NCI-H146 treated with DMSO at 0.1 percent for 48 hours (cell line): ENCODE measurements at regions not wholly inside any gene's neighbourhood (a gene's known extent, or its start where the extent isn't known, plus 50 kb on each side); places are given as distances from the start of the nearest gene placed in this dataset.
"Not testable (repeated sequence)": the region's sequence is repeated elsewhere in the genome, so short reads cannot be mapped to it uniquely, and the experiment has no call there.

Source experiments
- DNase-seq: peaks from one replicate; lab custom pipeline; 2025; ENCODE audit not compliant: unreplicated experiment; lab: John Stamatoyannopoulos, UW

DNA sequence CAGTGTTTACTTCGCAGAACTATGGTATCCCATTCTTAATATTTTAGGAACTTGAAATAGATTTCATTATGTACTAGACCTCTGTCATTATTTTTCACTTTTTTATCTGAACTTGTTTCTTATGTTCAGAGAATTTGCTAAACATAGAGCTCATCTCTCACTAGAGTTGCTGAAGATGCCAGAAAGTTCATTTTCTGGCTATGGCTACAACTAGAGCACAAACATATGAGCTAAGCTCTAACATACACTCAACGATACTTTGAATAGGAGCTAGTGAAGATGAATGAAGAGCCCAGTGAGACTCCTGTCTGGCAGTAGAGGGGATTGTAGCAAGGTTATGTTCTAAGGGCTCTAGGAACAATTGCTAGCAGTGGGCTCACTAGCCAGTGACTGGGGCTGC is 582.2 kb downstream of the KIF4B start:
- DNase-seq, result no peak

DNA sequence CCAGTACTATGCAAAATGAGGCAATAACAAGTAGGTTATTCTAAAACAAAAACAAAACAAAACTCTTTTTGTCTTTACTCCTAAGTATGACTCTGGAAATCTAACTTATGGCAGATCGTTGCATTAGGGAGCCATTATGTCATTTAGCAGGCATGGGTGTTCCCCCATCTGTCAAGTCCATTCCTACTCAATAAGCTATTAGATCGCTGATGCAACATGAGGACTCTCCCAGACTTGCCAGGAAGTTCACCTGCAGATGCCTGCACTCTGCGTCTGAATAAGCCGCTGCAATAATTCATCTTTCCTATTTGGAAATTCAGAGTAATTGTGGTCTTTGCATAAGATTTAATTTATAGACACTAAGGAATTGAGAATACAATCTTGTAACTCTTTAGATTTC is 585.0 kb downstream of the KIF4B start:
- no peak for DNase-seq

DNA sequence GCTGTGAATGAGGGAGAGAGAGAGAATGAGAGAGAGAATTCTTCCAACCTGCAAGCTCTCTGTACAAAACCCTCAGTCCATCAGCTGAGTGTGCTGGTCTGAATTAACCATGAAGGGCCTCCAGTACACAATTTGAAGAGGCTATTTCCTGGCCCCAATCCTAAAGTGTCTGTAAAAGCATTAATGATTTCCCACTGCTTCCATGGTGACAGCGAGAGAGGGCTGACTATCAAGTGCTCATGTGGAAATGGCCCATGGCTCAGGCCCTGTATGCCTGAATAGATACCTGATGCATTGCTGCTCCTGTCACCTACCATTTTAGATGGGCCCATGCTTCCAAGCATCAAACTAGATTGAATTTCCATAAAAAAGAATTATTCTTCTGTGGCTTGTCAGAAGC is 592.4 kb downstream of the KIF4B start:
- no peak for DNase-seq

DNA sequence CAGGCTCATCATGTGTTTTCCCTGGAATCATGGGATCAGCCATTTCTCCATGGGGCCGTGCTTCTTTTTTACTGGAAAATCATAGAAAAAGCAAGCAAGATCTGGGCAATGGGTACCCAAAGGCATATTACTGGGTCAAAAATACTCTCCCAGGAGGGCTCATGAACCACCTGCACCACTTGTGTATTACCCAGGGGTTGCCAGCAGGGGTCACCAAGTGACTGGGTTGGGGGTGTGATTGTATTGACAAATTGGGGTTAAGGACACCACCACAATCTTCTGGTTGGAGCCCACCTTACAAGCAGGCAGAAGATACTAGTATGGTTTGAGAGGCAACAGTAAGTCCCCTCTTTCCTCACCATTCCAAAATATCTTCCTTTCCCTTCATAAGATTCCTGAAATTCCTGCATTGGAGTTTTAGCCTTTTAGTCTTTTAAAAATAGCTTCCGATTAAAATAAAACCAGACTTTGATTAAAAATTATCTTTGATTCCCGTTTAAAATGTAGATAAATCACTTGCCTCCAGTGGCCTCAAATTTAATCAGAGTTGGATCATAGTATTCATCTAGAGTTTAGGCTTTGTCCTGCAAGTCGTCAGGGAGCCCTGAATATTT is 603.3 kb downstream of the KIF4B start:
- DNase-seq, result no peak

DNA sequence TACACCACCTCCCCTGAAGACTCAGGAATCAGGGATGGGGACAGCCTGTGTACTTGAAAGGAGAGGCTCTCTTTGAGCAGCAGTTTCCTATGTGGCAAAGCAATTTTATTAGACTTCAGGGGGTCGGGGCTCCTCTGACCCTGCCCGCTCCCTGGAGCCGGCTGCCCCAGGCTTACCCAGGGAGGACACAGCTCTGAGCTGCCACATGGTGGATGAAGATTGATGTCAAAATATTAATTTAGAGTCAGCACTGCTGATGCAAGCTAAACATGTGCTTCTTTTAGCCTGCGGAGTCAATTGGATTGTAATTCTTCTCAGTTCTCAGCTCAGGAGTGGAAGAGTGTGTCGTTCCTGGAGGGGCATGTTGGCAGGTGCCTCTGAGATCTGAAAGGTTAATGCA is 606.1 kb downstream of the KIF4B start:
- no peak for DNase-seq

DNA sequence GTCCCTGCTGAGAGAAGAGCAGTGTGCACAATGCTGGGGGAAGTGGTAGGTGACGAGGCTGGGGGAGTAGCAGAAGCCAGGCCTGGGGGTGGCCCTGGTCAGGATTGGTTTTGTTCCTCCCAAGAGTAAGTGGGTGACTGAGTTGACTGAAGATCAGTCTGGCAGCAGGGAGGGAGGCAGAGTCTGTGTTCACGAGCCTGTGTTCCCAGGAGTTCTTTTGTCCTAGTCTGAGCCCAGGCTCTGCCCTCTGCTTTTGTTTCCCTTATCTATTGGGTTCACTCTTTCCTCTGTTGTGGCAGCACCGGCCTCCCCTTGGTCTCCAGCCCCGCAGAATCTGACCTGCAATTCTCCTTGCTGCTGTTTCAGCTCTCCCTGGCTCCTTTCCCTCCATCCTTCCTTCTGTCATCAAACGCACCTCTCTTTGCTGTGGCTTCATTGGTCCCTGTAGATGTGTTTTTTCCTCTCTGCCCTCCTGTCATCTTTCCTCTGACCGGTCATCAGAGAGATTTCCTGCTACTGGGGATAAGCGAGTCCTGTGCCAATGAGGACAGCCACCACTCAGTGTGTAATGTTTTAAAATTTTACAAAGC is 607.4 kb downstream of the KIF4B start:
- DNase-seq, result no peak

DNA sequence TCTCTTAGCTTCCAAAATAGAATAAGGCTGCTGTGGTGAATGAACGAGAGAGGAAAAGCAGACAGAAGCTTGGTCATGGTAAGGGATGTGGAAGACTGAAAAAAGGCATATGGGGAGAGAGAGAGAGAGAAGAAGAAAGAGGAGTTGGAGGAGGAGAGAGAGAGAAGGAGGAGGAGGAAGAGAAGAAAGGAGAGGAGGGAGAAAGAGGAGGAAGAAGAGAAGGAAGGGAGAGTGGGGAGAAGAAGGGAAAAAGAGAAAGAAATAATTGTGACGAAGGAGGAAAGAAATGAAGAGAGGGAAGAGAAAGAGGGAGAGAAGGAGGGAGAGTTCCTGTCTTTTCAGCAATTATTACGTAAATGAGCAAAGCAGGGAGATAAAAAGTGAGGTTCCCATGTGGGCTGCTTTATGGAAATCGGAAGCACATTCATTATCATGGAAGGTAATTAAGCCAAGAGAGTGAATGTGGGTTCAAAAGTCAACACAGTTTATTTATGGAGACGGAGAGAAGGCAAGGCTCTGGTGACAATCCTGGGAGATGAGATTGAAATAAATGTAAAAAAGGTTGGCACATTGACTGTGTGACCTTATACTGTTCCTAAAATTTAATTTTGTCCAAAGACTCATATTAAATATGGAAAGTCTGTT is 611.2 kb downstream of the KIF4B start:
- no peak for DNase-seq

DNA sequence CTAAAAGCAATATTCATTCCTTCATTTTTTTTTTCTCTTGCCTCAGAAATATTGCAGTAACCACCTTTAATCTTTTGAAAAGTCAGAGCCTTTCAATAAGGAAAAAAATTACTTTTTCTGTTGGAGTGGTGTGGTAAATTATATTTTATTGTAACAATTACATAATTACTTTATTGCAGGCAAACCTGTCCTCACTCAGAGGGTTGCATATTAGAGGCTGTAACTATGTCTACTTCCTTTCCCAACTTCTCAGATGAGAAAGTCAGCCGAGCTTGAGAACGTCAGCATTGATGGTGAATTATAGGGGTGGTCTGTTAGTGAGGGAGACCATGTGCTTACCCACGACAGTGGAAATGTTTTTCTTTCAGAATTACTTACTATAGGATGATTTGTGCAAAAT is 611.8 kb downstream of the KIF4B start:
- DNase-seq, result no peak

DNA sequence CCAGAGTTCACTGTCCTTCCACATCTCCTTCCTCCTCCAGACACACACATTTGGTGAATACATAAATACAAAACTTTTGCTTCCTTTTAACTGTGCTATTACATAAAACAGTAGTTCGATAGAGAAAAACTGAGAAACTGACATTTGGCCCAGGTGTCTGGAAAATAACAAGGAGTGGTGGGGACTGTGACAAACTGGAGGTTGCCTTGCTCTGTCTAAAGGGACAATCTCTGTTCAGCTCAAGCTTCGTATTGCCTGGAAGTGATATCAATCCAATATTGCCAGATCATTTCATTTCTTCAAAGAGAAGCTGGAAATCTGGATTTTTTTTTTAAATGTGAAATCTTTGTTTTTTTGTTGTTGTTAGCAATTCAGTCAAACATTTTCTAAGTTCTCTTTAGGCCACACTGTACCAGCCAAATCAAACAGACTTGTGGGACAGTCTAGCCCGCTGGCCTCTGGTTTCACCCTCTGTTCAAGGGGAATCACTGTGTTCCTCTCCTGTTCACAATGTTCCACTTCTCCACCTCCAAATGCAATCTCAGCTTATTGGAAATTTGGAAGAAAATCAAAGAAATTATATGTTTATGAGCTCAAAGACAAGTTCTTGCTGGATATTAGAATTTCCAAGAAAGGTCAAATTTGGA is 612.5 kb downstream of the KIF4B start:
- no peak for DNase-seq

DNA sequence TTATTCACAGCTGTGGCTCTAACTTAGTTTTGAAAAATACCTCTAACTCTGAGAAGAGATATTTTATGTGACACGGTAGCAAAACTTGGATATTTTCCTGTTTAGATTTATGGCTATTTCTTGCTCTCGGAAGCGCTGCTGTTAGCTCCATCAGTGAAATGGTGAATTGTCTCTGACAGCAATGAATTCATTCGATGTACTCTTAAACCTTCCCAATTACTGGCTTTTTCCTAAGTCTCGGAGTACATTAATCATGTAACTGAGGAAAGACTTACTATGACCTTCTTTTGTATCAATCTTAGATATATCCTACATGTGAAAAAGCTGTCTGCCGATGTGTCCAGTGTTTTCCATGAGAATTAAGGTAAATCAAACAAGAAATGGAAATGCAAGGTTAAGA is 613.0 kb downstream of the KIF4B start:
- no peak for DNase-seq

DNA sequence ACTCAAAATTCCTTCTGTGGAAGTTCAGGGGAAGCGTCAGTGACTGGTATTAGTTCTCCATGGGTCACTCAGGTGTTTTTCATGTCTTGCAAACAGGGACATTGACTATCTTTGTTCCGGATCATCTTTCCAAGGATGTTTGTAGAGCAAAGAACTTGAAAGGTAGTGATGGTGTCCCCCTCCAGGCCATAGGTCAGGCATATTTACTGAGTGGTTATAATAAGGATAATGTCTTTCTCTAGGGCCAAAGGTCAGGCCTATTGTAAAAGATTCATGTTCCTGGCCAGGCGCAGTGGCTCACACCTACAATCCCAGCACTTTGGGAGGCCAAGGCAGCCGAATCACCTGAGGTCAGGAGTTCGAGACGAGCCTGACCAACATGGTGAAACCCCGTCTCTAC is 614.8 kb downstream of the KIF4B start:
- DNase-seq, result no peak

DNA sequence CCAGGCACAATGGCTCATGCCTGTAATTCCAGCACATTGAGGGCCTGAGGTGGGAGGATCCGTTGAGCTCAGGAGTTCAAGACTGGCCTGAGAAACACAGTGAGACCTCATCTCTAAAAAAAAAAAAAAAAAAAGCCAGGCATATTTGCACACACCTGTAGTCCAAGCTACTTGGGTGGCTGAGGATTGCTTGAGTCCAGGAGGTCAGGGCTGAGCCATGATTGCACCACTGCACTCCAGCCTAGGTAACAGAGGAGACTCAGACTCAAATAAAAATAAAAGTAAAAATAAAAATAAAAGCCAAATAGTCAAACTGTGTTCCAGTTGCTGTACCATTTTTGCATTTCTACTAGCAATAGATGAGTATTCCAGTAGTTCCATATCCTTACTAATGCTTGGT is 616.0 kb downstream of the KIF4B start:
- no peak for DNase-seq

DNA sequence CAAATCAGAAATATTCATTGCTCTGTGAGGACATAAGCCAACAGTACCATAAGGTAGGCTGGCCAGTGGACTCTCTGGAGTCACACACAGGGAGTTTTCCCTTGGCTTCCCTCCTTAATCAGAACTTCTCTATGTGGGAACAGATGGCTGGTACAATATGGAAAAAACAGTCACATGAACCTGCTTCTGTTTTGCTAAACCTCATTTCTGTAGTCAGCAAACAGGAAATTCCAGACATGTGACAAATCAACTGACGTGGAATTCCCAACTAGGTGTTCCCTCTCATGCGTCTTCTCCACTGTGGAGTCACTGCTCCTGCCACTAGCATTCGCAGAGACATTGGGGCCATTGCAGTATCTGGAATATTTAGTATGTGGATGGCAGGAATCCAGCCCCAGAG is 617.6 kb downstream of the KIF4B start:
- DNase-seq, result no peak

DNA sequence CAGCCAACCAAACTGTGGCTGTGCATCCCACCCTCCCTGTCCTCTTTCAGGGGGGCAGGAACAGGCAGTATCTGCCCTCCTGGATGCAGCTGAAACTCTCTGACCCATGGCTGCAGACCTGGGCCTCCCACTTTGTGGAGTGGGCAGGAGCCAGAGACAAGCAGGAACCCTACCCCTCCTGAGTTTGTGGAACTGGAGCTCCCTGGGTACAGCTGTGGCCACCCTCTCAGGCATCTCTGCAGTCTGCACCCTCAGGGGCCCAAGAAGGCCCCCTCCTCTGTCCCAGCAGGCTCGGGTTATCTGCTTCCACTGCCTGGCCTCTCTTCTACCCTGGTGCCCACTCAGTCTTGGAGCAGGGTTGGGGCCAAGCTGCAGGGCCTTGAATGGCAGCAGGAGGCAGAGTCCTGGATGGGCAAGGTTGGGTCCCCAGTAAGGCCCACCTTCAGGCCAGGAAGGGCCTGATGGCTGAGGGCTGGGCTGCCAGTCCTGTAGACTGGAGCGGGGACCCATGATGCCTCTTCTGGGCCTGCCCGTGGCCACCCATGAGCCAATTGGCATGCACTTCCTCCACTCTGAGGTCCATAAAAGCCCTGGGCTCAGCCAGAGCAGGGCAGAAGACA is 619.9 kb downstream of the KIF4B start:
- DNase-seq, result no peak

DNA sequence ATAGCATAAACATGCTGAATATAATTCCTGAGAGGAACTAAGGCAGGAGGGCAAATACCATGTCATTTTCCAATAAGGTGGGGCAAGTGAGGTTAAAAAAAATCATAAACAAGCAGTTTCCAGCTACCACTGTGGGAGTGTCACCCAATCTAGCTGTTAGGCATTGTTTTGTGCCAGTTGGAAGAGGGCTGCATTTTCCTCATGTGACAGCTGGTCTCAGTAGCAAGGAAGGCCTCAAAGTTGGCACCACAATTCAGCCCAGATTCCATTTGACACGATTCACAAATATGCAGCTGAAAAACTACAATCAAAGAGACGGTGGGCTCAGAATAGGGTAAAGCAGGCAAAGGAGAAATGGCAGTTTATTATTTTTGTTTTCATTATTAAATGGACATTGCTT is 636.1 kb downstream of the KIF4B start:
- no peak for DNase-seq

DNA sequence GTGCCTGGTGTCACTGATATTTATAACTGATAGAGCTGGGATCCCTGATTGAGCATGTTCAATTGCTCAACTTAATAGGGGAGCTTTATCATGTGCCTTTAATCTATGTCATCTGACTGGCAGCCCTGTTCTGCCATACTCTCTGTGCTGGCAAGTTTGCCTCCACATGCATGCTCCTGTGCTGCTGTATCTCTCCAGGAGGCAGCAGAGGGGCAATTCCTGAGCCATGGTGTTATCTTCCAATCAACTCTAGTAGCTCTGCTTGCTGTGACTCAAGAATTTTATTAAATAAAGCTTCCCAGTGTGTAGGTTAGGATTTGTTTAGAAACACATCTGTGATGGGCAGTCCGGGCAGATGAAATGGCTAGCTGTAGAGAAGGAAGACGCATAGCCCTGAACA is 642.0 kb downstream of the KIF4B start:
- no peak for DNase-seq

DNA sequence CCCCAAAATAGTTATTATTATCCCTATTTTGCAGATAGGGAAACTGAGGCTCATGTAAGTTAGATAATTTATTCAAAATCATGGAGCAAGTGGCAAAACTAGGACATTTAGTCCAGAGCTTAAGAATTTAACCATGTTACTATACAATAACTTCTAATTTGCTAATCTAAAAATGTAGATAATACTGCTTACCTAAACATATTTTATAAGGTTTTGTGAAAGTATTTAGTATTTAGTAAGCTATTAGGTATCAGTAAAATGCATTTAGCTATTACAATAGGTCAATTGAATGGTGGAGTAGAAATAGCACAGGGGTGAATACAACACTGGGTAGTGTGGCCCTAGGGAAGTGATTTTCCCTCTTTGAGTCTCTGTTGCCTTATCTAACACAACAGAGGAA is 648.3 kb downstream of the KIF4B start:
- no peak for DNase-seq

DNA sequence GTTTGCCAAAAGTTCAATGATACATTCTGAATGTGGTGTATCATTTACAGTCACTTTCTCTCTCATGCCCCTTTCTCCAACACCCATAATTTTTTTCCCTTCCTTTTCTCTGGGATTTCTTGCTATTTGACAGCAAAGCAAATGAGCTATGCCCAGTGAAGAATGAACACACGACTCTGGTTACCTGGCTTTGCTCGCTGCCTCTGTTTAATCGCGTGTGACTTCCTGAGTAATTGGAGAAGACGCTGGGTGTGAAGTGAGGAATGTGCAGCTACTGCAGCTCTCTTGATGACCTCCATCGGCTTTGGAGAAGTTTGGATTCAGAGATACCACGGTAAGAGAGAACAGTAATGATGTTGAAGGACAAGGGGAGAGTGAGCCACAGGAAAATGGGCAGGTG is 651.8 kb downstream of the KIF4B start:
- no peak for DNase-seq

DNA sequence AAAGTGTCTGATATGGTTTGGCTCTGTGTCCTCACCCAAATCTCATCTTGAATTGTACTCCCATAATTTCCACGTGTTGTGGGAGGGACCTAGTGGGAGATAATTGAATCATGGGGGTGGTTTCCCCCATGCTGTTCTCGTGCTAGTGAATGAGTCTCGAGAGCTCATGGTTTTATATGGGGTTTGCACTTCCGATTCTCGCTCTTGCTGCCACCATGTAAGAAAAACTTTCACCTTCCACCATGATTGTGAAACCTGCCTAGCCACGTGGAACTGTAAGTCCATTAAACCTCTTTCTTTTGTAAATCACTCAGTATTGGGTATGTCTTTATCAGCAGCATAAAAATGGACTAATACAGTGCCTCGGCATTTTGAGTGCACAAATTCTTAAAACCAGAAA is 655.0 kb upstream of the SGCD start:
- not testable (repeated sequence) for DNase-seq

DNA sequence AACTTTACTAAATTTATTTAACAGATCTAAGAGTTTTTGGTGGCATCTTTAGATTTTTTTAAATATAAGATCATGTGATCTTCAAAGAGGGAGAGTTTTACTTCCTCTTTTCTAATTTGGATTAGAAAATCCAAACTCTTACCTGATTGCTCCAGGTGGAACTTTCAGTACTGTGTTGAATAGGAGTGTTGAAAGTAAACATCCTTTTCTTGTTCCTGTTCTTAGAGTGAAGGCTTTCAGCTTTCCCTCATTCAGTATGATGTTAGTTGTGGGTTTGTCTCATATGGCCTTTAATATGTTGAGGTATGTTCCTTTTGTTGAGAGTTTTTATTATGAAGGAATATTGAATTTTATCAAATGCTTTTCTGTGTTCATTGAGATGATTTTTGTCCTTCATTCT is 650.0 kb upstream of the SGCD start:
- DNase-seq, result no peak

DNA sequence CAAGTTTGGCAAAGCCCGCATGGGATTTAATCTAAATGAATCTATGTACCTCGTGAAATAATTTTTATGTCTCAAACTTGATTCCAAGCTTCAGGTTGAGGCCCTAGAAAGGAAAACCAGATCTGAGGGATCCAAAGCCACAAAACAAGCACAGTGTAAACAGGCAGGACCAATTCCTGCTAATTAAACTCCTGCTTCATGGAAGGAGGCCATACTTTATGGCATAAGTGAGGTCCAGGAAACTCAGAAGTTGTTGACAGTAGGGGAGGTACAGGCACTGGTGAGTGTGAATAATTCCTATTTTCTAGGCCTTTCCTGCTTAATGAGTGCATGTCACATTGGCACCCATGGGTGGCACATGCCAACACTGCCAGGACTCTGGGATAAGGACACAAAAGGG is 648.6 kb upstream of the SGCD start:
- DNase-seq, result no peak

DNA sequence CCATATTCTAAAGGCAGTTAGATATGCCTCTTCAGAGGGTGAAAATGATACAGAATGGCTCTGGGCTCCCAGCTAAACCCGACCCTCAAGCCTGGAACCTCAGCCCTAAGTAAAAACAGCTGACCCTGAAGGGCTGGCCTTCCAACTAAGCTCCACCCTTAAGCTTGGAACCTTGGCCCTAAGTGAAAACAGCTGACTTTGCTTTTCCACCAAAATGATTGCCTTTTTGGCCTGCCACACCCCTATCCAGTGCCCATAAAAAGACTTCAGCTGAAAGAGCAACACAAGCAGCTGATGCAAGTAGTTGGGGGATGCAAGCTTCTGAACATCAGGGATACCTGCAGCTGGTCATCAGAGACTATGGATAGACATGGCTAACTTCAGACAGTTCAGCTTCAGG is 647.4 kb upstream of the SGCD start:
- no peak for DNase-seq
